Activated CD4-positive, alpha-beta T cell treated with anti-CD3 and anti-CD28 coated beads, Interleukin-2, Interleukin-6, amounts not matched to agents 100 ng/mL and 50 ng/mL, durations not matched to agents 16 hours and 8 hours (primary cell): ENCODE measurements at regions not wholly inside any gene's neighbourhood (a gene's known extent, or its start where the extent isn't known, plus 50 kb on each side); places are given as distances from the start of the nearest gene placed in this dataset.
A peak's percentile ranks its signal among the peaks of the same experiment; 100 is the strongest.

Experiments used
- DNase-seq: peaks from one replicate; pipeline ENCODE4 v3.0.0-alpha.2; 2020

DNA sequence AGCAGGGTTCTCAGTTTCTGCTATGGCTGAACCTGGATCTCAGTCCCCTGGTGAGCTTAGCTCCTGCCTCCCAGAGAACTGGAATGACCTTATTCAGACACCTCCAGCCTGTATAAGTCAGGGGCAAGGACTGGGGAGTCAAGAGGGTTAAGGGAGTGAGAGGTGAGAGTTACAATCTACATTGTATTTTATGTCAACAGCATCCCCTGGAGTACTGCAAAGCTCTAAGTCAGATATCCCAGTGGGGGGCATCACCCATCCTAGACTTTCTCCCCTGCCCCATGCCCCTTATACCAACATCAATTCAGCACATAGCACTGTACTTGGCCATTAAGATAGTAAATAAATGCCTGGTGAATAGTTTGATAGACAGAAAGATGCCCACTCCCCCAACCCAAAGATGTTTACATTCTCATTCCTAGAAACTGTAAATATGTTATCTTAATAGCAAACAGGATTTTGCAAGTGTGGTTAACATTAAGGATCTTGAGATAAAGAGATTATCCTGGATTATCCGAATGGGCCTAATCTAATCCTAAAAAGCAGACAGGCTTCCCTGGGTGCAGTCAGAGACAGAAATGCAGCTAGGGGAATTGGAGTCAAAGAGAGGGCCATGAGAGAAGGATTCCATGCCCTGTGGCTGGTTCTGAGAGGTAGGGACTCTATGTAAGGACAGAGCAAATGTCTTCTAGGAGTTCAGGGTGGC is 132.3 kb upstream of the RASGRP1 start:
- DNase-seq: no peak

DNA sequence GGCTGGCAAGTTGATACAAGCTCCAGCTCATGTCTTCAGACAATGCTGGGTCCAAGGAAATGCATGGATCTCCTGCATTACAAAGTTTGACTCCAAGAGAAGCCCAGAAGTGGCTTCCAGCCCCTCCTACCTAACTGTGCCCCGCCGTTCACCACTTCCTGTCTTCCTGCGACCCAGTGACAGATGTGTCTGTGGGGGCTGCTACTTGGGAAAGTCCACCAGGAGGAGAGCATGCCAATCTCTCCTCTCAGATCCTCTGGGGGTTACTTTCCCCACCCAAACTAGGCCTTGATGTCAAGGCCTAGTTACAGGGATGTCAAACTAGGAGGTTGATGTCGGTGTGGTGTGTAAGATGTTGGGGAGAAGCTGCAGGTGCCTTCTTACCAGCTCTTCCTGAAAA is 133.6 kb upstream of the RASGRP1 start:
- DNase-seq: peak; percentile 38

DNA sequence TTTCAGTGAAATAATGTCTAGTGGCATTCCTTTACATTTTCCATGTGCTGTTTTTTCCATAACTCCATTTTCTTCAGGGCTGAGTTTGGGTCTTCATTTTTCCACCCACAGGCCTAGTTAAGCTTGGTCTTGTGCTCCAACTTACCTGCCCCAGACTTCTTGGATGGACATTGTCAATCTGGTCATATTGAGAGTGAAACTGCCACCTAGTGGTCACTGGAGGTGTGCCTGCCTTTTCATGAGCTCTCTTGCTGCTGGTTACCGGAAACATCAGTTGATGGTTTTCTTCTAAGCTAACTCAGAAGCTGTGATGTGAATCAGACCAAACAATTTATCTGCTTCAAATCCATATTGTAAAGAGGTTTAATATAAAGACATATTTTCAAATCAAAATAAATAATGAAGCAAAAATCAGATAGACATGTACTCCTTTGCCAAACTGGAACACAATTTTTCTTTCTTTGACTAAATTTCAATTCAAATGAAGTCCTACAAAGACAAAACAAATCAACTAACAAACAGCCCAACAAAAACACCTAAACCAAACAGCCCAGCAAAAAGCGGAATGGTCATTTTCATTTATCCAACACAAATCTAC is 135.1 kb upstream of the RASGRP1 start:
- DNase-seq: peak; percentile 90

DNA sequence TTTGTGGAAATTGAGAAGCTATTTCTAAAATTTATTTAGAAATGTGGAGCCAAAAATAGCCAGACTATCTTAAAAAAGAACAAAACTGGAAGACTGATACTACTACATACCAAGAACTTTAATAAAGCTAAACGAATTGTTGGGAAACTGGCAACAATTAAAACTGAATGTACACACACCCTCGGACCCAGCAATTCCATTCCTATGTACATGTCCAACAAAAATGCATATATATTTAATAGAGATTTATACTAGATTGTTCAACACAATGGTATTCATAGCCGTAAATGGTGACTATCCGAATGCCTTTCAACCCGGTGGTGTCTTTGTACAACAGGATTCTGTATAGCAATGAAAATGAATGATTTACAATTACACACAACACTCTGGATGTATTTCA is 136.5 kb upstream of the RASGRP1 start:
- DNase-seq: no peak

DNA sequence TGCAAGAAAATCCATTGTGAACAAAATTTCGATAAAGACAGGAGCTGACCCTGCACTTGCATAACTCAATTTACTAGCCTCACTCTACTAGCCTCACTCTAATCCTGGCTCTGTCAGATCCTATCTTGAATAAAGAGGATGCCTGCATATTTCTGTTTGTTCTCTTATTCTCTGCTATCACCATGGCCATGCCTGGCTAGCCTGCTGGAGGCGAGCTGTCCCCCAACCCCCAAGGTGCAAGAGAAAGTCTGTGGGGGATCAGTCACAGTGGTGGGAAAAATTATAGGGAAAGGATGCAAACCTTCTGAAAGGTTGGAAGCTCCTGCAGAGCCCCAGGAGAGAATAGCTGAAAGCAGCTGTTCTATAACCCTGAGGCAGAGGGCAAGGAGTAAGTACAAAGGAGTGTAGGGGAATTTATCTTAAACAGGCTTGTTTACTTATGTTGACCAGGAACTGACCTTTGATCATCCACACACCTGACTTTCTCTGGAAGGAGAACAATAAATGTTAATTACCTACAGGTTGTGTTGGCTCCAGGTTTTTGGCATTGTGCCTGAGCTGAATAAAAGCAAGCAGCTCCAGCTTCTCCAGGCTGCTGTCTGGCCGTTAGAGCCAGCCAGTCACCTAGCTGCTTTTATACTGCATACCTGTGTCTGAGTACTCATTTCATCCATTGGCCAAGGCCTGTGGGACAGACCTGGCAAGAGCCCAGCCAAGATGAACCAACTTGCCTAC is 137.7 kb upstream of the RASGRP1 start:
- DNase-seq: no peak

DNA sequence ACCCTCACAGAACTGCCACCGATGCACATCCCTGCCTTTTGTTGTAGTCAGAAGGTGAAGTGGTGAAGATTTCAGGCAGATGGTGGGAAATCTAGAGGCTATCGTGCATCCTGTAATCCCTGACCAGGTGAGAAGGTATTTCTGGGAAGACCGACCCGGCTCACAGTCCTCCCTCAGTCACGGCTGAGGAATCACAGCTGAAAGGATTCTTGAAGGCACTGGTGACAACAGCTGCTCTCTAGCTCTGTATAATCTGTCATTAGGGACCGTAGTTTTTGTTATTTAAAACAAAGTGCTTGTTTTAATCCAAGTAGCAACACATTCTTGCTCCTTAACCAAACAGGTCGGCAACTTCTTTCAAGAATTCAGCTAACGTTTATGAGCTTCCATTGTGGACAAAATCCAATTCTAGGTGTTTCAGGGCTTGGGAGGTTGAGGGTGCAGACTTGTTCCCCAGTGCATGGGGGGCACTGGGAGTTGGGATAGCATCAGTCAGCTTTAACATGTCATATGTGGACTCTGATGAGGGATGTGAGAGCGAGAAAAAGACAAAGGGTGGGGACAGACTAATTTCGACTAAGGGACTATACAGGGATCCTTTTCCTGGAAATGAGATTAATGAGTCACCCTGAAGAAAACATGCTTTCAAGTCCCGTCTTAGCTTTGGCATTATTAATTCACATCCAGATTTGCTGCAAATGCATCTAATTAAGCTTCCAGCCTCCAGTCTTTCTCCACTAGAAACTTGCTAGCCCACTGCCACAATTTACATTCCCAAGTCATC is 141.0 kb upstream of the RASGRP1 start:
- no peak for DNase-seq

DNA sequence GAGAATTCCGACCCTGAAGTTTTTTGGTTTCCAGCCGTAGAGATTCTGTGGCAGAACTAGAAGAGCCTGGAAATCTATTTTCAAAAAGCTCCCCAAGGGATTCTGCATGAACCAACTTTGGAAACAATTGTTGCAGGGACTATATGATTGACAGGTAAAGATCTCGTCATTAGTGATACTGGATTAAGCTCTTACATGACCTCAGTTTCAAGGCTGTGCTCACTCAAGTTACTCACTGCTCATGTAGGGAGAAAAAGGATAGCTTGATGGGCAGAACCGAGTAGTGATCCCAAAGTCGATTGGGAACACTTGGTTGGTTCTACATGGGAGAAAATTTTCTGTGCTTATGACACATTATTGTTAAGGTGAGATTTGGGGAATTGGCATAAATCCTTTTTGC is 142.3 kb upstream of the RASGRP1 start:
- no peak for DNase-seq

DNA sequence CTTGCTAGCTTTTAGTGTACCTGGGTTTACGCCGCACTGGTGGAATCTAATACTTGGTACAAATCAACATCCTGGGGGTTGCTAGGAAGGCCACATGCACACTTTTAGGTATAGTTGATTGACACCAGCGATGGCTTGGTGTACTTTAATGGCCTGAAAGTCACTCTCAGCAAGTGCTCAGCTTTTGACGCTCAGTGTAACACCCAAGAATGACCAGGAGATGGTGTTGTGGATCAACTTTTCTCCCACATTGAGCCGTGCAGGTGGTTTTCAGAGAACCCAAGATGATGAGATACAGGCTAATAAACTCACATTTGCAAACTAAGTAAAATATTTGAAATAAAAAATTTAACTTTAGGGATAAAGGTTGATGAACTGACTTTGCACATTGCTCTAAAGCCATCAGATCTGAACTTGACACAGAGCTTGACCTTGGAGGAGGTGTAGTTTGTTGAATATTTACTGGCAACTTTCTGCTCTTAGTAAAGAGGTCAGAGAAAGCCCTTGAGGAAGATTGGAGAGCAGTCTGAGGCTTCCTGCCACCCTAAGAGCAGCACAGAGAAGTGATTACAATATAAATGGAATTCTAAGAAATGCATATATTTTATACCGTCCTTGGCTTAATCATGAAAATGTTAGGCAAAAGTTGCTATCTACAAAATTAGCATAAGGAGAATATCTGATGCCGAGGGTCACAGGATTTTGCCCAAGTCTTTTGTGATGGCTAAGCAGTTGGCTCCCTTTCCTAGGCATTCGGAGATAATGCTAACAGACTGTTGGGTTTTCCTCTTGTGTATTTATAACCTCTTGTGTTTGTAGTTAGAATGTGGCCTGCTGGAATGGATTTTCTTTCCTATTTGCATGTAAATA is 143.4 kb upstream of the RASGRP1 start:
- DNase-seq: peak; percentile 72

DNA sequence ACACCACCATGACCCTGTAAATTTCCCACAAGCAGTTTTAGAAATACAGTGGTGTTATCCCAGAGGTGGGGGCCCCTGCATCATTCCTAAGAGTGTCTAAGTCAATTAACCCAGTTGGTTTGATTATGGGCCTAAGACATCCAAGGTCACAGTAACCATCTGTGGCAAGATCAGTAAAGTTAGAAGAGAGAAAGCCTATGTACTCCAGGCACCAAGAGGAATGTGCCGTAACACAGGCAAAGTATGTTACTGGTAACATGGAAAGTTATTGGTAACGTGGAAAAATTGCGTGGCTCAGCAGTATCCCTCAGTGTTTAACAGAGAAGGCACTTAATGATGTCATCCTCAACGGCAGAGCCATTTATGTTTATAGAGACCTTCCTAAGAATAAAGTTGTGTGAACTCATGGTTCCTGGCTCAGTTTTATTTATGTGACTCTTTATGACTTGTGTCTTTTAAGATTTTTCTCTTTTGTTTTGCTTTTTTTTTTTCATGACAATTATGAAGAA is 144.1 kb upstream of the RASGRP1 start:
- no peak for DNase-seq

DNA sequence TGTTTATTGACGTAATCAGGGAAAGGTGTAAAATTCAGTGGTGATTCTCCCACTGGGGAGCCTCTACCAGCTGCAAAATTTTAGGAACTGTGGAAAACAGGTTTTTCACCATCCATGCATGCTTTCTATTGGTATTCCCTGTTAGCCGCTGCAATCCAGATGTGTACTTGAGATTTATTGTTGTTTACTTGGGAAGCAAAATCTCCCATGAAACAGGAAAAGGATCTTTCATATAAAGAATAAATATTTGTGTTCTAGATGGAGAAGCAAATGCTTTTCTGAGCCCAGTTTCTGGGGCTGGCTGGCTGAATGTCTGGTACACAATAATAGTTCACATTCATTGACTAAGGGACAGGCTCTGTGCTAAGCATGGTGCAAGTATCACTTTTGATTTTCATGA is 144.6 kb upstream of the RASGRP1 start:
- DNase-seq: no peak

DNA sequence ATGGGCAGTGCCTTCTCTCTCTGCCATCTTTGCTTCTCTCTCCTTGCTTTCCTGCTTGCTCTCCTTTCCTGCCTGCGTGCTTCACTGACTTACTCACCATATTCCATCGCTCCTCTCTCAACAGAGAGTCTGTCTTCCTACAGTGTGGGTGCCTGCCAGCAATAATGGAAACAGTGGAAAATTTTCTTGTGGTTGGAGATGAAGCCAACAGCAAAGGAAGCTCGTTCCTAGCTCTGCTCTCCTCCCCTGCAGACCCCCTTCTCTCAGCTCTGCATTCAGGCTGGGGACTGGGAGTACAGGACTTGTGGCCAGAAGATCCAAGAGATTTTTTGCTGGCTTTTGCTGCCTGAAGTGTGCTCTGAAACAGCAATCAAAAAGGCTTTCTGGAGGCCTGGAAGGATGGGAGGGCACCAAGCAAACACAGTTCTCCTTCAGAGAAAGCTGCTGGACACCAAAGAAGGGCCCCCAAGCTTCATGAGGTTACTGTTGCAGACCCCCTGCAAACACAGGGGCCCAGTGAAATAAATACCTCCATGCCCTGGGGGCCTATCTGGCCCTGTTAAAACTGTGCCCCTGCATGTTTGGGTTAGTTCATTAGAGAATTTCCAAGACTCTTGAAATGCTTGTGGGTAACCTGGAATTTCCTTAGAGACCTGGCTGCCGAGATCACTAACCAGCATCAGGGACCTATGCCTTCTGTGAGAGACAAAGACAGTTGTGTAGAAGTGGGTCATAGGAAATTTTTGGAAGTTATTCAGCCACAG is 149.9 kb upstream of the RASGRP1 start:
- no peak for DNase-seq

DNA sequence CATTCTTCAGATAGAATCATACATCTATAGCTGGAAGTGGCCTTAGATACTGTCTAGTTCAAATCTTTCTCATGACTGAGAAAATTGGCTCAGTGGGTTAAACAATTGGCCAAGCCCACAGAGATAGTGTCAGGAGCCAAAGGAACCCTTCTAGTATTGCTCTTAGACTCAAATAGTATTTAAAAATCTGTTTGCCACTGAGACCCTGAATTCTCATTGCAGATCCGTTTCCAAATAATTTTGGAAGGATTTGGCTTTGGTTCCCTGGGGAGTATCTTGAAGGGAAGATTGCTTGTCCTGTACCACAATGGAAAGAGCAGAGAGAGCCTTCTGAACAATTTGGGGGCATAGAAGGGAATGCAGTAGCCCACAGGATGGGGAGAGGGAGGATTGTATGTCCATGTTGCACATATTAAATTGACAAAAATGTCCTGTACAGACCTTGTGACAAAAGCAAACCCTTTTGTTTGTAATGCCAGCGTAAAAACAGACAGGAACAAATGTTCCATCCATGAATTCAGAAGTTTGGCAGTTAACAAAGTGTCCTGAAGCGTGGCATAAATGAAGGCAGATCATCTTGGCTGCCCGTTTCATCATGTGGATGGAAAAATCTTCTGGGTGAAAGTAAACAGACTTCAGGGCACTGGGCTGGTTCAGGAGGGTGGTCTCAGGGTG is 156.4 kb upstream of the RASGRP1 start:
- DNase-seq: no peak

DNA sequence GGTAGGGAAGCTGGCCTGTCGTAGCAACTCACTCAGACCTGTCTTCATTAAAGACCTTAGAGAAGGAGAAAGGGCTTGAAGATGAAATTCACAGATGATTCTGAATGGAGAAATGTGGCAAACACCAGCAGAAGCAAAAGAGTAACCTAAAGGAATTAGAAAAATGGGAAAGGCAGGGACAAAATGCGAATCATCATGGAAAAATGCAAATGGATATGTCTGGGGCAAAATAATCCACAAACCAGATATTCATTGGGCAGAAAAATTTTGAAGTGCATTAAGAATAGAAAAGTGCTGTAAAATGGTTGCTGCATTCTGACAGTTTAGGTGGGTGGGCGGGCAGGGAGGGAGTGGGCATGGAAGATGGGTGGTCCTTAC is 156.9 kb upstream of the RASGRP1 start:
- DNase-seq: no peak

DNA sequence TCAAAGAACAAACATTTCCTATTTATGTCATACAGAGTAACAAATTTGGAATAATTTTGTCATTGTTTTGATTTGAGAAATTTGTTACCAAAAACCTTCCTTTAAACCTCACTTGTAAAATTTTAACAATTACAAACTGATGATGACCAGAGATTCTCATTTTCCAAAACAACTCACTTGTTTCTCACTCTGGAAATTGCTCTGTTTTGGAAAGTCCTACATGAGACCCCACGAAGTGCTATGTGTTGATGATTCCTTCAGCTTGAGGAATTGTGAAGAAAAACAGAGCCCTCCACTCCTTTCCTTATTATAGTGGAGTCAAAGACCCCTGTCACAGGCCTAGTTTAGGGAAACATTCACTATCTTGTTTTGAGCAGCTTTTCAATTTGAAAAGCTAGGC is 157.6 kb upstream of the RASGRP1 start:
- no peak for DNase-seq

DNA sequence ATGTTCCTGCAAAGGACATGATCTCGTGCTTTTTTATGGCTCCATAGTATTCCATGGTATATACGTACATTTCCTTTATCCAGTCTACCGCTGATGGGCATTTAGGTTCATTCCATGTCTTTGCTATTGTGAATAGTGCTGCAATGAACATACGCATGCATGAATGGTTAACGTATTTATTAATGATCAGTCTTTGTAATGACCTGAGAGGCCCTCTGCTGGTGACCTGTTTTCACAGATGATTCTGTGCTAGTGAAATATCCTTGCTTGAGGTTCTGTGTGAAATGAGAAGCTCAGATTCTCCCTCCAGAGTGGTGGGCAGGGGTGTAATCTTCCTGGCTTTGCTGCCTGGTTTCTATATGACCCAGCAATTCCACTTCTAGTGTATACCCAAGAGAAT is 160.2 kb upstream of the RASGRP1 start:
- DNase-seq: no peak

DNA sequence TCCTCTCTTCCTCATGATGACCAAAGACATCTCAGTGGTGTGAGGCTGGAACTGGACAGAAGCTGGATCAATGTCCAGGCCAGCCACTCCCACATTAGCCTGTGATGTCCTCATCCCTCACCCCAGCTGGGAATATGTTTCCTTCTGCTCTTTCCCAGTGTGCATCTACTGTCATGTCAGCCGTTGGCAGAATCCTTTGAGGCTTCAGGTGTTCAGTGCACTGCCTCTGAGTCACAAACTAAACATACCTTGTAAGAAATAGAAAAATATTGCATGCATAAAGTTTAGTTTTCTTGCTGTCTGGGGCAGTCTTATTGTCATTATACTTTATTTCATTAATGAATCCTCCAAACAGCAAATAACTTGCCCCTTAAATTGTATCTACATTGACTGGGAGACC is 161.6 kb upstream of the RASGRP1 start:
- no peak for DNase-seq

DNA sequence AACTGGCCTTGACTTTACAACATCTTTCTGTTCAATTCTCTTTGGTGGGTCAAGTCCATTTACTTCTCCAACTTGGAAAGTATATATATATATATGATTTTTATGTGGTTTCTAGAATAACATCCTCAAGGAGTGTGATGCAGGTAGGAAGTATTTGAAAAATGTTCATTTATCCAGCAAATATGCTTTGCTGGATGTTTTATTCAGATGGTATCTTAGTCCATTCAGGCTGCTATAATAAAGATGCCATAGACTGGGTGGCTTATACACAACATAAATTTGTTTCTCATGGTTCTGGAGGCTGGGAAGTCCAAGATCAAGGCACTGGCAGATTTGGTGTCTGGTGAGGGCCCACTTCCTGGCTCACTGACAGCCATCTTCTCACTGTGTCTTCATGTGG is 168.7 kb upstream of the RASGRP1 start:
- no peak for DNase-seq

DNA sequence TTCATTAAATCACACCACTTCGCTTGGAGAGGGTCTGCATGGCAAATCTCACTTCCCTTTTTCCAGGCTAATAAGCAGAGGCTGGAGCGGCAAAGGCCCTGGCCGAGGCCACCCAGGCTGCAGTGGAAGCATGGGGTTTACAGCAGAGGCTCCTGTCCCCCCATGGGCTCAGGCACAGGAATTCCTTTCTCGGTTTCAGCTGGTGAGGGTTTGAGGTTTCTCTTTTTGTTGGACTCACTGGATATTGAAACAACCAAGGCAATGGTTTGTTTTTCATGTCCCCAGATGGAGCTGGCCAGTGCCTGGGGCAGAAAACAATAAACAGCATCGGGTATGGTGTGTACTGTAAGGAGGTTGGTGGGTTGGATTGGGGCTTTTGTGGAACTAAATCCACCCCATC is 175.6 kb upstream of the RASGRP1 start:
- no peak for DNase-seq

DNA sequence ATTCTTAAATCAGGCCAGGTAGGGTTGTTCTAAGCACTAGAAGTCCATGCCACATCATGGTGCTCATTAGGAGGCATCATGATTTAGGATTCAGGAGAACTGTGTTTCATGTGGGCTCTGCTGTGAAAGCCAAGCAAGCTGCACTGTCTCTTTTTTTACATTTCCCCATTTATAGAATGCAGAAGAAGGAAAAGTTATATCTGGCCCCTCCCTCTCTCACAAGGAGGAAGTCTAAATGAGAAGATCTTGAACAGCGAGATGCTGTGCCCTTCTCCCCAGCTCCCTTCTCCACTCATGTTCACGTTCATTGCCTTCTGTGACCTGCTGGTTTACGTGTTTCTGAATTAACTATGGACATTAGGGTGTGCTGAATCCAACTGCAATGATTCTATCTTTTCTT is 178.5 kb upstream of the RASGRP1 start:
- DNase-seq: no peak

DNA sequence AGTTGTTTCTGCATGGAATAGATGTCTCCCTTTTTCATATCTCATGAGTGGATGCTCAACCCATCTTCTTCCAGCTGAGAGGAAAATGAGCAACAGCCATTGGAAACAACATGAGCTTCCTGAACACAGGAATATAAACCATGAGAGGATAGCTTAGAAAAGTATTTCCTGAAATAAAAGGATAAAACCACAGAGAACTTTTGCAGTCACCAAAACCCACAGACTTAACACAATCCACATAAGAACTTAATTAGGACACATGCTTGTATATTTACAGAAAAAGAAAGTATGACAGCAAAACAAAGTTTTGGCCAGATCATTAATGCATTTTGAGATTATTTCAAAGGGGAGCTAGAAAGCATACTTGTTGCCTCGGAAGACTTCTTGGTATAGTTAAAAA is 180.5 kb upstream of the RASGRP1 start:
- DNase-seq: no peak

DNA sequence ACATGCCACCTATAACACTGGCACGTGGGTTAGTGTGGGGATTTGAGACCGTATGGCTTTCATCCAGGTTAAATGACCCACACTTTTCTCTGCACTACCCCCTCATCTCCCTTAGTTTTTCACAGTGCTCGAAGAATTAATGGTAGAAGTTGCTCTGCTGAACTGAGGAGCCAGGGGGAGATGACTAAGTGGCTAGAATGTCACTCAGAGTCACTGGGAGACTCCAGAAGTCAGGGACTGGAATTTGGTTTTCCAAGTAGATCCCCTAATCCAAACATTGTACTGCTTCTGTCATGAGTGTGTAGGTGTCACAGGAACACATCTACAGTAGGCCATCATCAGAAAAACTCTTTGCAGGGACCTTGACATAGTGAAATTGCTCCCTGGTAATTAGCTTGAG is 181.0 kb upstream of the RASGRP1 start:
- DNase-seq: no peak
